Stimulated activated CD4-positive, alpha-beta T cell treated with anti-CD3 and anti-CD28 coated beads, Interleukin-4, amount 100 ng/mL, for 4 hours (primary cell): ENCODE measurements at regions not wholly inside any gene's neighbourhood (a gene's known extent, or its start where the extent isn't known, plus 50 kb on each side); places are given as distances from the start of the nearest gene placed in this dataset.
"Not testable (repeated sequence)": the region's sequence is repeated elsewhere in the genome, so short reads cannot be mapped to it uniquely, and the experiment has no call there.

Experiments
- DNase-seq, 2 experiments: peaks; one replicate each; pipeline ENCODE4 v3.0.0-alpha.2; 2020

DNA sequence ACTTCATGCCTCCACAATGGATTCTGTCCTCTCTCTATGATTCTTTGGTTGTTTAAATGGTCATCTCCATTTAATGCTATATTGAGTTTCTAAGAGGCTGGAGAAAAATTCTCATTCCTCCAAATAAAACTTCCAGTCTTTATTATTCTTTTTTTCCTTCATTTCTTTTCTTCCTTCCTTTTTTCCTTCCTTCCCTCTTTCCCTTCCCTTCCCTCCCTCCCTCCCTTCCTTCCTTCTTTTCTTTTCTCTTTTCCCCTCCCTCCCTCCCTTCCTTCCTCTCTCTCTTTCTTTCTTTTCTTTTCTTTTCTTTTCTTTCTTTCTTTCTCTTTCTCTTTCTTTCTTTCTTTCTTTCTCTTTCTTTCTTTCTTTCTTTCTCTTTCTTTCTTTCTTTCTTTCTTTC, 386.1 kb upstream of the PROX1 start:
- not testable (repeated sequence) for DNase-seq

DNA sequence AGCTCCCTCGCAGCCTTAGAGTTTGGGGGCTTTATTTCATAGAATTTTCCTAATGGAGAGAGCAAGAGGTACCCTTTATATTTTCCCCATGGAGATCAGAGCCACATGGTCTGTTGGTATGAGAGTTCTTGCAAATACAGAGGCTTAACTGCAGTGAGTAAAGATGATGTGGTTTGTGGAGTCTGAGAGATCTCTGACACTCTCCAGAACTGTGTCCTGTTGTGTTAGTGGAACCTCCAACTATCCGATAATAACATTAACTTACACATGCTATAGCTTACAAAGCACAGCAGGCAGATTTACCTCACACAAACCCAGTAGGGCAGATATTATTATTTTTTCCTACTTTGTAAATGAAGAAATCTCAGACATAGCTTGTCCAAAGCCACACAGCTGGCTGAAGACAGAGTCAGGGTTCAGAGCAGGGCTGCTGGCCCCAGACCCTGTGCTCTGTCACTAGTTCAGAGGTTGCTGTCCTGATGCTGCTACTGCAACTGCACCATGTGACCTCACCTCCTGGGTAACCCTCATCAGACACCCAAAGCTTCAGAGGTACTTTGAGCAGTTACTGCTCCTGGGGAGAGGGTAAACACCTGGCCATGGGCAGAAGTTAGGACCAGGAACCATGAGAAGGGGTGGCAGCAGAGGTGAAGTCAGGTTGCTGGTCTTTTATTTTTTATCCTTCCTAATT, 384.8 kb upstream of the PROX1 start:
- no peak for DNase-seq

DNA sequence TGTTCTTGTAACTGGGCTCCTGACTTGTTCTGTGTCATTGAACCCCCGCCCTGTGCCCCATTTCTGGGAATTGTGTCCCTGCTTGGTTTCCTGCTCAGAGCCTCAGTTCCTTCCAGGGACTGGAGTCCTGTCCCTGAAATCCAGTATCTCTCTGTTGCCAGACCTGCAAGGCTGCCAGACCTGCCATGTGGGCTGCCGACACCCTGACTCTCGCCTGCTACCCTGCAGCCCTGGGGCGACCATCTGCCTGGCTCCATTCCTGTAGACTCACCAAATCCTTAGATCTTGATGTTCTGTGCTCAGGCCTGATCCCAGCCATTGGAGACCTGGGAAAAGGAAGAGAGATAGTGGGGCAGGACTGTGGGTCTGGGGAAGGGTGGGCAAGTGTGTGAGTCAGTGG, 383.3 kb upstream of the PROX1 start:
- DNase-seq: no peak

DNA sequence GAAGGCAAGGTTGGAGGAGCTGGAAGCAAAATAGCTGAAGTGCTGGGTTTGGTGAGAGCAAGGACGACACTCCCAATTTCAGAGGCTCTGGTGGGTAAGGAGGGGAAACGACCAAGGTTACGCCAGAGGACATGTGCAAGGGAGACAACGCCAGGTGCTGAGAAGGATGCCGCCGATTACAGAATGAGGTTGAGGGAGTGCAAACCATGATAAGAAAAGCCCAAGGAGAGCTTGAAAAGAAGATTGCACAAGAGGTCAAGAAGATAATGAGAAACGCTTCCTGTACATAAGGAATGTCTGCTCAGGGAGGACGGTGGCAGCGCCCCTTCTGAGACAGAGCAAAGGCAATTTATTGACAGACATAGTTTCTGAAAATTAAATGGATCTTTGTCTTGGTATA, 382.0 kb upstream of the PROX1 start:
- DNase-seq: no peak

DNA sequence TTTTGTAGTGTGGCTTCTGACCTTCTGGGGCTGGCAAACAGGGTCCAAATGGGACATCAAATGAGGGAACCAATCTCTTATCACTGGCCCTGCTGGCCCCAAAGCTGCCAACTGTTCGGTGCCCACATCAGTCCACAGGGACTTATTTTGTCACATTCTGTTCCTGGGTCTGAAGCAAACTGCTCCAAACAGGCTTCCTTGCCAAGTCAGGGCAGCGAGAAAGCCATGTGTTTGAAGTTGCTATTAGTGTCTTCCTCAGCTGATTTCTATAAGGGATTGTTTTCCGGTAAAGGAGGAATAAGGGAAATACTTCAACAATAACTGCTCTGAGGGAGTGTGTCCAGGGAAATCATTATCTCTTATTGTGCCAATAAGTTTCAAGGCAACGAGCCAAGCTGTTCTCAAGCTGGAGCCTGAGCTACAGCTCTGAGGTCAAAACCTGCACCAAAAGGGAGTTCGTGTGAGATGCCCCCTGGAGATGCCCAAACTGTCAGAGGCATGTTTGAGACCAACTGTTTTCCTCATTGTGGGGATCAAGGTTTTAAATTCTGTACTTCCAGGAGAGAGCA, 381.4 kb upstream of the PROX1 start:
- no peak for DNase-seq

DNA sequence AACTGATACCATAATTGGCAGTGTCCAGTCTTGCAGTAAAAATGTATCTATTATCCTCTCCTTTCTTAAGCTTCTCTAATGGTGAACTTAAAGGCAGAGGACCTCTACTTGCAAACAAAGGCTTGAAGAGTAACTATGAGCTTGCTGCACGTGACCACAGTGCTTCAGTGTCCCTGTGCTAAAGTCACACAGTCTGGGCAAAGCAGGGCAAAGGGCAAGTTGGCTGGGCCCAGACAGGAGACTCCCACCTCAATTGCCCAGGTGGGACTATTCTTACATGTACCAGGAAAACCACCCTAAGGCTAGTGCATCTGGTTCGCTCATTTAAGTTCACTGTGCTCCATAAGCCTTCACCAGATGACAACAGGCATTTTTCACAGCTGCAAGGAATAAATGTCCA, 374.2 kb upstream of the PROX1 start:
- DNase-seq: no peak

DNA sequence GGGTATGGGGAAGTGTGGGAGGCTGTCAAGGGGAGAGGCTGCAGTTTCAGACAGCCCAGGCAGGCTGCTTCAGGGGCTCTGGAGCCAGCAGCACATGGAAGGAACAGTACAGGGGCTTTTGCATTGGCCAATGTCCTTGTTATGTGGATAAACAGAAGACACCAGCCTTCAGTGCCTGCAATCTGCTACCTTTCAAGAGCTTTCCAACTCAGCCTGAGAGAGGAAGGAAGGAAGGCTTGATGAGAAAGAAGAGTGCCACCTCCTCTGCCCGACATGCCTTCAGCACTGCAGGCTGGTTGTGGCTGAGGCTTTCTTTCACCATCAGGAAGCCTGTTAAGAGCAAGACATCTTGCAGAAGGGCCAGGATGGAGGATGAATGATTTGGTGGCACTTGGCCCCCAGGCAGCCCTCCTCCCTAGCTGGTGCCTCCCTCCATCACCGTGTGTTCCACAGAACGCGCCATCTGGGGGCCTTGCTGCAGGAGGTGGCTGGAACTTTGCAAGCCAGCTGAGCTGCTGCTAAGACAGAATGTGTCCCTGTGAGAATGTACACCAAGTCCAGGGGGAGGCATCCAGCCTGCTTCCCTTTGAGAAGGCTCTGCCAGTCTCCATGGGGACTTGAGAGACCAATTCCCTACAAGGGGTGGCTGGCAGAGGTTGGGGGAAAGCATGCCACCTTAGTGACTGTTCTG, 372.4 kb upstream of the PROX1 start:
- no peak for DNase-seq

DNA sequence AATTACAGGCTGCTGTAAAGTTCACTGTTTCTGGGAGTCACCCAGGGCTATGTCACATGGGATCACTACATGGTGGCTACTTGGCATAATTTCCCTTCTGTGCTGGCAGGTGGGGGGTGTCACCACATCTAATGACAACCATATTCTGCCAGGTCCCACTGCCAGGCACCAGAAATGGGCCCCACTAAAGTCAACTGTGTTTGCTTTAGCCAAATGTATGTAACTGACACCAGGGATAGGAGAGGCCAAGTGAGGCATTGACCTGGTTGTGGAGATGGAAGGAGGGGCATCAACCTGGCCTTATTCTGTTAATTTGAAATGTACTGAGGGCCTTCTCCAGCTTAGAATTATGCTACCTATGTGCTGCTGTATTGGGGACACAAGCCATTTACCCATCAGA, 370.6 kb upstream of the PROX1 start:
- no peak for DNase-seq

DNA sequence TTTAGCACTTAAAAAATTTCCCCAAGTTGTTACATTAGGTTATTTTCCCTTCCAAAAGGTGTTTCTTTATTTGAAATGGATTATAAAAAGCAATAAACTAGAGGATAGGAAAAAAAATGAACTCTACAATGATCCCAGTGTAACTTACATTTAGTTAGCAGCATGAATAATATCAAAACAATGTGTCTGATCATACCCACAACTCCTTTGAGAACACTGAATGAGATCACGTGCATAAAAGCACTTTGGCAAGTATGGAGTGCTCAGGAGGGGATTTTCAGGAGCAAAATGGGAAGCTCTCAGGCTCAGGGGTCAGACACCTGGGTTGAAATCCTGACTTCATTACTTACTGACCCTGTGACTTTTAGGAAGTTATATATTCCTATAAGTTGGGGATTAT, 369.7 kb upstream of the PROX1 start:
- no peak for DNase-seq

DNA sequence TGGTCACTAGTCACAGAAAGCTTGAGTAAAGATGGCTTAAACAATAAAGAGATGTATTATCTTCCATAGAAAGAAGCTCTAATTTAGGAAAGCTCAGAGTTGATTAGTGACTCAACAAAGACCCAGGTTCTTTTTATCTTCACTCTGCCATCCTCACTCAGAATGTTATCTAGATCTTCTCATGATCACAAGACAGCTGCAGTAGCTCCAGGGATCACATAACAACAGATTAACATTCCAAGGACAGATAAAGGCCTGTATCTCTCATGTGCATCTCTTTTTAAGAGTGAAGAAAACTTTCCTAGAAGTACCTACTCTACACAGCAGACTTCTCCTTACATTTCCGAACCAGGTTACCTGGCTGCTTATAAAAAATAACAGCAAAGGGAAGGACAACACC, 368.7 kb upstream of the PROX1 start:
- DNase-seq: no peak

DNA sequence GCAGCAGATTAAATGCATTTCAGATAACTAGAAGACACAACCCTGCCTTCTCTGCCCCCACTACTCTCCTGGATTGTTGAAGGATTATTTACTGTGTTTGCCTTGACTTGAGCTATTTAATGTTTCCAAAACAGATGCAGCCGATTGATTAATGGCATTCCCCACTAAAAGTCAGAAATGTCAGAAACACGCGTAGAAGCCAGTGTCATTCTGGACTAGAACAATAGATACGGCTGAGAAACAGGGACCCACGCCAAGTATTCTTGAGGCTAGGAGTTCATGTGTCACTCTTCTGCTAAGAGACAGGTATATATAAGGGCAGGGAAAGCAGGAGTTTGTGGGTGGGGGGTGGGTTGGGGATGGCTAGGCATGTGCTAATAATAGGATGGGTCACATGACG, 366.7 kb upstream of the PROX1 start:
- DNase-seq: no peak

DNA sequence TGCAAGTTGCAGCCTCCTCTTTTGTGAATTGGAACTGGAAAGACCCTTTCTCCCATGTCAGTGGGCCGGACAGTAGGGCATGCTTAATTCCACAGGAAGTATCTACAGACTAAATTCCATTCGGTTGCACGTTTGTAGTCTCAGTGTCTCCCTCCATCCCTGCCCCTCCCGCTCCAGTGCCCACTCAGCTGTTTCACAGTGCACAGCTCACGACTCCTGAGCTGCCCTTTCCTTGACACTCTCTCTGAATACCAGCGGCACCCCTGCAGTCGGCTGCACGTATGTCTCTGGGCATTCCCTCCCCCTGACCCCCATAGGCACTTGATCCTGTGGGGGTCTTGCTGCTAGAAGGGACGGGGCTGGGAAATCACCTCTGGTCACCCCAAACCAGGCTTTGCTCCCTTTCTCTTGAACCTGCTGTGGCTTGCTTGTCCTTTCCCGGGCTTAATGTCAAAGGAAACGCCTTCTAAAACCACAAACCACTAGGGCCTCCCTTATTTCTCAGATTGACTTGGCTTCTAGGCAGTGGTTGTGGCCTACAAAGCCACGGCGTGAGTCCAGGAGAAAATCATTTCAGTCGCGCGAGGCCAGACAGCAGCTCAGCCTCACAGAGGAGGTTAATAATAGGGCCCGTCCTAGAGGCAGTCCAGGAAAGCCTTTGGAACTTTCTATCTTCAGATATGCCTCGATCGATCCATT, 365.3 kb upstream of the PROX1 start:
- no peak for DNase-seq

DNA sequence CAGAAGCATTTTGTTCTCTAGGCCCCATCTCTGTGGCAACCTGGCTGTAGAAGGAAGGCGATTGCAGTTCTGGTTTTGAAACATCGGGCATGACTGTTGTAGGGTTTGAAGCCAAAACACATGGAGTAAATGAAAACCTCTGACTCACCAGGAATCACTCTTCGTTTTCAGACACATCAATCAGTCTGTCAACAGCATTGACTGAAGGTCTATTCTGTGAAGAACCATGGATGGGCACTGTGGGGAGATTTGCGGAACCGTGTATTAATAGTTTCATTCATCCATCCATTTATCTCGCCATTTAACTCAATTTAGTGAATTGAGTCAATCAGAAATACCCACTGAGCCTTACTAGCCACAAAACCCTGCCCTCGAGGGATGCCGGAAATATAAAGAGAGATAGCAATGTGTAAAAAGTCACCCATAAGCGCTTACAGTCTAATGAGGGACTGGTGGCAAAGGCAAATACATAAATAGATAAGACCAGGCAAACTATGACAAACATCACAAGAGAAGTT, 364.6 kb upstream of the PROX1 start:
- DNase-seq: no peak

DNA sequence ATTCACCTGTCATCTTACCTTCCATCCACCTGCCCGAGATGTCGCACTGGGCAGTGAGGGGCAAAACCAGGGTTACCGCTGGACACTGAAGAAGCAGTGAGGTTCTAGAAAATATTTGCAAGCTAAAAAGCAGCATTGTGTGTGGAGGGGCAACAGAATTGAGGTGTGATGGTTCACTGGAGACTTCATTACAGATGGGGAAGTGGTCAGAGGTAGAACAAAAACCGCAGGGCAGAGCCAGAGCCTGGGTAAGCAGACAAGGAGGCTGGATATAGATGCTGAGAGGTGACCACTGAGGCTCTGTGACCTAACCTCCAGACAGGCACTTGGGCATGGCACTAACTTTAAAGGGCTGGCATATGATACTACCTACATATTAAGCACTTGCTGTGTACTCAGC, 363.9 kb upstream of the PROX1 start:
- no peak for DNase-seq

DNA sequence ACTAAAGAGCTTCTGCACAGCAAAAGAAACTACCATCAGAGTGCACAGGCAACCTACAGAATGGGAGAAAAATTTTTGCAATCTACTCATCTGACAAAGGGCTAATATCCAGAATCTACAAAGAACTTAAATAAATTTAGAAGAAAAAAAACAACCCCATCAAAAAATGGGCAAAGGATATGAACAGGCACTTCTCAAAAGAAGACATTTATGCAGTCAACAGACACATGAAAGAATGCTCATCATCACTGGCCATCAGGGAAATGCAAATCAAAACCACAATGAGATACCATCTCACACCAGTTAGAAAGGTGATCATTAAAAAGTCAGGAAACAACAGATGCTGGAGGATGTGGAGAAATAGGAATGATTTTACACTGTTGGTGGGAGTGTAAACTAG, 351.0 kb upstream of the PROX1 start:
- DNase-seq: not testable (repeated sequence)

DNA sequence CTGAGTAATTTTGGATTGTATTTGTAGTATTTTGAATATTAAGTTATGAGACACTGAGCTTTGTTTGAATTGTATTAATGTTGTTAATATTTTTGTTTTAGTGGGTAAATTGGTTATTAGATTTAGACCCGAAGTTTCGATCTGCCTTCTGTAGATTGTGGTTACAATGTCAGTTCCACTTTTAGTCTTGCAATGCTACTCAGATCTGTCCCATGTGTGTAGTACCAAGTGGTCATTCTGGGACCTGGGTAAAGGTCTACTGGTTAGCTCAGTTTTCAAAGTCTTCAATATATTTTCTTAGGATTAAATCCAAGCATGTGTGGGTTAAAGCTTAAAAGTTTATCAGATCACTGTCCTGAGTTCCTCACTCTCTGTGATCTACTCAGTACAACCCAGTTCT, 346.5 kb upstream of the PROX1 start:
- no peak for DNase-seq

DNA sequence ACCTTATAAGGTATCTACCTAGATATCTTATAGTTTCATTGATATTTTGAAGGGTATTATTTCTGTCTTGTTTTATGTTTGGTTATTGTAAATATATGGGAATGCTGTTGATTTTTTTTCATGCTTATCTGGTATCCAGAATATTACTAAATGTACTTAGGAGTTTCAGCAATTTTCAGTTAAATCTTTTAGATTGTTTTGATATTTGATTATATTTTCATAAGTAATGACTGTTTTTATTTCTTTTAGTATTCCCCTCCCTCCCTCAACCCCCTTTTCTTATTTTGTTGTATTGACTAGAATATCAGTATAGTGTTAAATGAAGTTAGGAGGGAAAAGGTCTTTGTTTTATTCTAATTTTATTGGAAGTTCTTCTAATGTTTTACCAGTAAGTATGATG, 344.4 kb upstream of the PROX1 start:
- DNase-seq: no peak

DNA sequence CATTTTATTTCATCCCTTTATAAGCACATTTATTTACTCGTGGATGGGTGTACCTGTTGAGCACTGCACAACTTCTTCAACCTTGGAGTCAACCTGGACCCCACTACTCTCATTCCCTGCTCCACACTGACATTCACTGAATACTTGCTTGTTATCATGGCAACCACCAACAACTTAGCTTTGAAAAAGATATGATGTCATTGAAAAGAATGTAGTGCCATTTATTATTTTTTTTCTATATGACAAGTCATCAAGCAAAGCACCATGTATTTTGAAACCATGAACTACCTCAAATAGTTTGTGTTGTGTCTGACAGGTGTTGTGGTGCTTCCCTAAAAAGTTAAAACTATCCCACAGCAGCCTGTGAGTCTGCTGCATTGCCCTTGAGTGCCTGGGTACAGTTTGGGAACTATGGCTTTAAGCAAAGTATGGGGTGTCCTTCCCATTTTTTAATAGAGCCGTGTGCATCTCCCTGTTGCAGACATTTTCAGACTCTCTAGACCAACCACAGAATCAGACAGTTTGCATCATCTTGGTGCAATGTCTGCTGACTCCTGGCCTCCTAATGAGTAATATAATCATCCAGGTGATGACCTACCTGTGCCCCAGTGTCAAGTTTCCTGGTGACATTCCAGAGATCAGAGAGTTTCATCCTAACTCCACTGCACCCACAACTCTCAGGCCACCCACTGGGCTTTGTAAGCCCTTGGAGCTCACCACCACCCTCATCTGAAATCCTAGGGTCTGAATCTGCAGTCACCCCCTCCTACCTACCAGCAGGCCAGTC, 339.7 kb upstream of the PROX1 start:
- no peak for DNase-seq

DNA sequence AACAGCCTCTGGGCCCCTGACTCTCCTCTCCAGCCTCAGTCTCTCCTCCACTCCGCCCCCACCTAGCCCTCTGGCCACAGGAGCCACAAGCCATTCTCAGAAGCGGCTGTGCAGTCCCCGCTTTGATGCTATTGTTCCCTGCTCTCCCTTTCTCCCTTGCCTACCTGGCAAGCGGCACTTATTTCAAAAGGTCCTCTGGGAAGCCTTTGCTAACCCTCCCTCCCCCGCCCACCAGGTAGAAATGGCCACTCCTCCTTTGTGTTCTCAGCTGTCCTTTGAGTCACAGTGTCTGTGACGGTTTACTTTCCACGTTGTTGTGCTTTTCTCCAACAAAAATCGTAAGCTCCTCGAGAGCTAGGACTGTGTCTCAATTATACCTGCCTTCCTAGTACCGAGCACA, 338.4 kb upstream of the PROX1 start:
- DNase-seq: no peak

DNA sequence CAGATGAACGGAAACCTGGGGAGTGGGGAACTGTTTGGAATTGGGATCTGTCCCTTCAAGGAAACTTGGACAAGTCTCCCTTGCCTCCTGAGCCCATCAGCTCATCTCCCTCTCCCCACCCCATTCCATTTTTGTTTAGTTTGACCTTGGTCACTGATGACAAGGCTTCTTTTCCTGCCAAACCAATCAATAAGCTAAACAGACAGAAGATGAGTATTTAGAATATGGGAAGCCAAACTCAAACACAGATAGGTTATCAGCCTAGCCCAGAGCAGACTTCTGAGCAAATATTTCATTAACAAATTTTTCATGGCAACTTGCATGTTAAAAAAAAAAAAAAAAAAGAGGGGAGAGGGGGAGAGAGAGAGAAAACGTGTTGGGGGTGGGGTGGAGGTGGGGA, 337.2 kb upstream of the PROX1 start:
- DNase-seq: no peak

DNA sequence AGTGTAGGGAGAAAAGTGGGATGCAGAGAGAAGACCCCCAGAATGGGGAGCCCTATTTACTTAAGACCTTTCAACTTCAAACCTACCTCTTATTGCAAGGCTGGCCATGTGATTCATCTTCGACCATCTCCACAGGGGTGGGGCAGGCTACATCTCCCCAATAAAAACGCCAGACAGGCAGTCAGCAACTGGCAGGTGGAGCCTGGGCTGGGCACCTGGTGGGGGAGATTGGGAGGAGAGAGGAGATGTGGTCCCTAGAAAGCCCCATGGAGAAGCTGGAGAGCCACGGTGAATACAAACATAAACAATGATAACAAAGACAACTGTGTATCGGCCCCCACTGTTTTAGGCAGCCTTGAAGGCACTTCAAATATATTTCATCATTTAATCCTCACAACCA, 336.7 kb upstream of the PROX1 start:
- no peak for DNase-seq

DNA sequence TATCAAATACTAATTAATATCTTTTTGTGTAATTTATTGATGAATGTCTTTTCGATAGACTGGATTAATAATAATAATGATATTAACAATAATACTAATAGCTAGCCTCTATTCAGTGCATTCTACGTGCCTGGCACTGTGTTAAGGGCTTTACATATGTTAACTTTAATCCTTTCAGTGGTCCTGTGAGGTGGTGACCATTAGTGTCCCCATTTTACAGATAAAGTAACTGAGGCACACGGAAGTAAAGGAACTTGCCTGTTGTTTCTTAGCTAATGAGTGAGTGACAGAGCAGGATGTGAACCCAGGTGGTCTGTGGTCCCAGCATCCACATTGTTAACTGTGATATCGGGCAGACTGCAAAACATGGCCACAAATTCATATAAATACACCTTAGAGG, 335.7 kb upstream of the PROX1 start:
- DNase-seq: no peak

DNA sequence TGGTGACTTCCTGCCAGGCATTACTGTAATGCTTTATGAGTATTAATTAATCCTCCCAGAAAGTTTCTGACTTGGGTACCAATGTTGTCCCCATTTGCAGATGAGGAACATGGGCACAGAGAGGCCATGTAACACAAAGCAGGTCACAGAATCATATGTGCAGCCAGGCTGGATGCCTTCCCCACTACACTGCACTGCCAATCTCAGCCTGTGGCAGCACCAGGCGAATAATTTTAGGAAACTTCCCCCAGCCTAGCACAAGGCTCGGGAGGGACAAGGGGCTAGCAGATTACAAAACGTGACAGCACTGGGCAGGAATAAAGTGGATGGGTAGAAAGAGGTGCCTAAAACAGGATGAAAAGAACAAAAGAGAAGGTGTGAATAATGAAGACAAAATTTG, 331.7 kb upstream of the PROX1 start:
- DNase-seq: no peak
